DMS53 treated with DMSO at 0.1 percent for 48 hours (cell line): ENCODE measurements at regions not wholly inside any gene's neighbourhood (a gene's known extent, or its start where the extent isn't known, plus 50 kb on each side); places are given as distances from the start of the nearest gene placed in this dataset.

Experiments used
- DNase-seq: peaks from one replicate; lab custom pipeline; 2025; ENCODE audit not compliant: unreplicated experiment; lab: John Stamatoyannopoulos, UW

- DNase-seq, result no peak
Observed at GRCh38 chrX:20350596-20350995, 83.9 kb upstream of the RPS6KA3 start.

DNA sequence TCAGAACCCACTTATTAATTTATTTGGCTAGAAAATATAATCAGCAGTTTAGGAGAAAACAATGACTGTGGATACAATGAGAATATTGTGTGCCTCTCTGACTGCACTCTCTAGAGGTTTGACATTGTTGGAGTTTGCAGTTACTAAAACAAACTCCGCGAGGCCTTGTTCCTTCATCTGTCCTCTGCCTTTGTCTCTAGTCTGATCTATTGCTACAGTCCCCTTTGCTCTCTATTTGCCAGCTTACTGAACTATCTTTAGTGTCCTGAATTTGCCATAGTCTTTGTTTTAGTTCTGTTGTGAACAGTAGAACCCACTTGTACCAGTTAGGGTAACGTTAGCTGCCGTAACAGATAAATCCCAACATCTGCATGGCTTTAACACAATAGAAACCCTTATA, 81.4 kb upstream of the RPS6KA3 start:
- no peak for DNase-seq

DNA sequence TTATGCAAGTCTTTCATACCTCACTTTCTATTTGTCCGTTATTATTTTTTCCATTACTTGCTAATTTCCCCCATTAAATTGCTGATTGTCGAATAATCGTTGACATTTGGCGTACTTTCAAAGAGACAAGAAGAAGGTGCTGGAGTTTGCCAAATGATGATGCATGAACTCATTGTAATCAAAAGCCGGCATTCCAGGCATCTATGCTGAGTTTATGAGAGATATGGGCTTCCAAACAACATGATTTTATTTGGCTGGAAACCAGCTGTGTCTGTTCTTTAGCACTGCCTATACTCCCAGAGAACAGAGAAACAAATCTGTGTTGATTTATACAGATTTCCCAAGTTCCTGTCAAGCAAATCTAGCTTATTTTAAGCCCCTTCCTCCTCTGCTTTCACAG, 80.8 kb upstream of the RPS6KA3 start:
- no peak for DNase-seq

DNA sequence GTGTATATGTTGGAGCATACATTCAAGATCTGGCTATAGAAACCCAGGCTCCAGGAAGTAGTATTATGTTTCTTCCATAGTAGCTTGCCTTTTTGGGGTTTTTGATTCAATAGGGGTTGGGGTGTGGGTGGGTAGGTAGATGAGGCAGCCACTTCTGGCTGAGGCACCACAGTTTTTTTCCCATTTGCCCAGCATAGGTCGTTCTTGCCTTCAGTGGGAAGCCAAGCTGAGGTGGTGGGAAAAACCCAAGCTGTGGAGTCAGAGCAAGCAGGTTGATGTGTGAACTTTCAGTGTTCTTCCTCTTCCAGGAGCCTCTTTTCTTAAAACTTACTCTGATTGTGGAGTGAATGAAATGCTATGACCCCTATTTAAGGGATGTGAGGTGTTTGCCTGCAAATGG, 67.0 kb upstream of the RPS6KA3 start:
- DNase-seq, result no peak

DNA sequence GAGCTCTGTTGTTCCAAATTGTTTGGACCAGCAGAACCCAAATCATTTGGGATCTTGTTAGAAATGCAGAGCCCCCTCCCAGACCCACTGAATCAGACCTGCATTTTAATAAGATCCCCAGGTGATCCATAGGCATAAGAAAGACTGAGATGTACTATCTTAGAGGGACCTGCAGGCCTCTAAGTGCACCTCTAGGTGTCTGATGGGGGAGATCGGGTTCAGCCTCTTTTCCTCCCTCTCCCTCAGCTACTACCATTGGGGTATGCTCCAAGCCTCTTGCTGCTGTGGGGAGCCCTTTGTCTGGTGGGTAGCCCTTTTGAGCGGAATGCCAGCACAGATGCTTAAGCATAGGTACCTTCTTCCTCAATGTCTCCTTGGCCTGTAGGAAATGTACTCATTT, 63.8 kb upstream of the RPS6KA3 start:
- no peak for DNase-seq

DNA sequence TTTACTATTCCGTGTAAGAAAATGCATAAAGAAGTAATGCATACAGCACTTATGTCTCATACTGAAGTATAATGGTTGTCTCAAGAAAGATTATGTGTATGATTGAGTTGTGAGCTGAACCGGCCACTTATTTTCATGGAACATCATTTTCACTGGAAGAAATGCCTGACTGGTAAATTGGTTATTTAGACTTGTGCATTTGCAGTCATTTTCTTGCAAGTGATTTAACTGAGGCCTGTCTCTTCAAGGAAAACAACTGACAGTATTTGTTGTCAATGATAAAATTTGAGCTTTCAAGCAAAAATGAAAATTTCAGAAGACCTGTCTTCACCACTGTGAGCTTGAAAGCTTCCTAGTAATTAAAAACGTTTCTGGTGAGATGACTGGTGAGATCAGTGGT, 62.7 kb upstream of the RPS6KA3 start:
- DNase-seq, result no peak

DNA sequence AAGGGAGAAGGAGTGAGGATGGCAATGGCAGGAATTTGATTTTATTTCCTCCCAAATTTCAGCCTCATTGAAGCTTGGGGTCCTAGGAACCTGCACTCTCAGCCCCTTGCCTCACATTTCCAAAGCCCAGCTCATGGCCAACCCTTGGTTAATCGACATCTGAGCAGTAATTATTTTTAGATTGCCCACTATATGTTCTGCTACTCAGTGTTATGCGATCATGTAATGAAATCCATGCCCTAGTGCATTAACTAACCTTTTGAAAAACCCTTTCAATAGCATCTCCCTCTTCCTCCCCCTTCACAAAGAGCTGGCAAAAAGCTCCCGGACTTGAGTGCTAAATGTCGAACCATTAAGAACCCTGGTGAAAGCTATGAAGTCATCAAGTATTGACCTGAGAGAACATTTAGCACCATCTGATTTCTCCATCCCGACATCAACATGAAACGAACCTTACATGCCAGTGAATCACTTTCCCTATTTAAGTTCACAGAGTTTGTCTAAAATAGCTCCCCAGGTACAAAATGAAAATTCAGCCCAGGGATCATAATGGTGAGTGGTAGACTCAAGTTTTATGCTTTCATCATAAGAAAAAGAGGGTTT, 59.2 kb upstream of the RPS6KA3 start:
- DNase-seq, result no peak

DNA sequence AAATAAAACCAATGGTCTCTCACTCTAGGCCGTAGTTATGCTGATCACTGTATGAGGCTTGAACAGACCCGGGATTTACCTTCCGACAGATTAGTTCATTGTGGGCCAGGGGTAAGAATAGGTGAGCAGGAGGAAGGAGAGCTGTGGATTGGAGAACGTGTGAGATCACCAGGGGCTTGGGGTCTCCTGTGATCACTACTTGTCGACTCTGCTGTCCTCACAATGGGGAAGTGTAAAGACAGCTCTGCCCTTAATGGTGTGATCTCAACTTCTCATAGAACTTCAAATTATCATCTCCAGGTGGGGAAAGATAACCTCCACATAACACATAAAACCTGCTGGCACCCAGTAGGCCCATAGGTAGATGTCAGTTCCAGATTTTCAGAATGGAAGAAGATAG, 56.2 kb upstream of the RPS6KA3 start:
- no peak for DNase-seq

- peak; percentile 45 for DNase-seq
Observed at GRCh38 chrX:20320461-20321159, 53.9 kb upstream of the RPS6KA3 start.

DNA sequence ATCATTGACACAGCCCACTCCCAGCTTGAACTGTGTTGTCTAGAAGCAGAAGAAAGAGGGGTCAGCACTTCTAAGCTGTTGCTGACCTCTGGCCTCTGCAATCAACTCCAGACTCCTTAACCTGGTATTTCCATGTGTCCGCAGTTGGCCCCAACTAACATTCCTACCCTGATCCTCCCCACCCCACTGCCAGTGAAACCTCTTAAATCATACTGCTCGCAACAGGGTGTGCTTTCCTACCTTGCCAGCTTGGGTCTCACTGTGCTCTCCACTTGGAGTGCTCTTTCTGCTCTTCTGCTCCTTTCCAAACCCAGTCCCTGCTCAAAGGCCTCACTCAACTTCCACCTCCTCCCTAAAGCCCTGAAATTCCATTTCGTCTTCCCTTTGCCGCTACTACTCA, 52.3 kb upstream of the RPS6KA3 start:
- DNase-seq, result no peak

- no peak for DNase-seq
Observed at GRCh38 chrX:20317873-20318272, 51.2 kb upstream of the RPS6KA3 start.
